HG02763 (cell line): ENCODE measurements at regions not wholly inside any gene's neighbourhood (a gene's known extent, or its start where the extent isn't known, plus 50 kb on each side); places are given as distances from the start of the nearest gene placed in this dataset.

ENCODE experiments used
- ATAC-seq: cut with Tn5 transposase; IDR thresholded peaks from one replicate; pipeline ENCODE4 v1.9.1; 2021; ENCODE audit warnings: mild to moderate bottlenecking, moderate library complexity; ENCODE audit not compliant: unreplicated experiment

DNA sequence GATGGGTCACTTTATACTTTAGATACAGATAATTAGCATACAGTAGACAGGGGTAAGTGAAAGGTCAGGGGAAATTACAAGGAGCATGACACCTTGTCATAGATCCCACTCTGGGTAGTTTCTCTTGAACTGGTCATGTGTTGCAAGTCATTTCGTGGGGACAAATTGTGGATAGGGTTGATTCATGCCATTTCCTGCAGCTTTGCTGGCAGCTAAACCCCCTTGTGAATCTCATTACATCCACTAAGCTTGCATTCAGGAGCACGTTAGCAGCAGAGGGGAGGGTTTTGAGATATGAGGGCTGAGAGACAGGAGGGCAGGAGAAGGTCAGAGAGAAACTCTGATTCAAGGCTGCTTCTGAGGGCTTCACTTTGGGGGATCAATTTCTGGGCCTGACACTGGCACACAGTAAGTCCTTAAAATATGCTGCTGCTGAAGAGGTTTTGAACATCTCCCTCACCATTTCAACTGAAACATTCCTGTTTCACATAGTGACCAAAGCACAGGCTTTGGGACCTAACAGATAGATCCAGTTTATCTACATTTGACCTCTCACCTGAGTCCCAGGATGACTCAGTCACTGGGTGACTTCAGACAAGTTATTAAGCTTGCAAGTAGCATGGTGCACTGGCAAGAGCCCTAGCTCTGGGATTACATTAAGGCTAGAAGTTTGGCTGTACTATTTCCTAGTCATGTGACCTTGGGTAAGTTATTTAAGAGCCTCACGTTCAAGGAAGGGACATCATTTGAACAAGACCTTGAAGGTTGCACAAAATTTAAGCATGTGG is 206.0 kb upstream of the USP24 start:
- ATAC-seq, result no peak

DNA sequence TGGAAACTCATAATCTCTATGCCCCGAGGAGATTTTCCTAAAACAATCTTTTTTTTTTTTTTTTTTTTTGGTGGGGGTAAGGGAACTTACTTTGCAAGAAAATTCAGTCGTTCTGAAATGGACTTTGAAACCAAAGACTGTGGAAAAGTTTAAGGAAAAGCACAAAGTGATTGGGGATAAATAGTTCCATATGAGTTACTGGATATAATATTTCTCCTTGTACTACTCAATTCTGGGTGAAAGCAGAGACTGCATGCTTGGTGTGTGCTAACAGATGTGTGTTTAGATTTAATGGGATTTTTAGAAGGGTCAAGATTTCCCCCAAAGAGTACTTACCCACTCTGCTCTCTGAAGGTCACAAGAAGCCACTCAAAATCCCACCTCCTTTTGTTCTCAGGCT is 204.9 kb upstream of the USP24 start:
- ATAC-seq, result no peak

DNA sequence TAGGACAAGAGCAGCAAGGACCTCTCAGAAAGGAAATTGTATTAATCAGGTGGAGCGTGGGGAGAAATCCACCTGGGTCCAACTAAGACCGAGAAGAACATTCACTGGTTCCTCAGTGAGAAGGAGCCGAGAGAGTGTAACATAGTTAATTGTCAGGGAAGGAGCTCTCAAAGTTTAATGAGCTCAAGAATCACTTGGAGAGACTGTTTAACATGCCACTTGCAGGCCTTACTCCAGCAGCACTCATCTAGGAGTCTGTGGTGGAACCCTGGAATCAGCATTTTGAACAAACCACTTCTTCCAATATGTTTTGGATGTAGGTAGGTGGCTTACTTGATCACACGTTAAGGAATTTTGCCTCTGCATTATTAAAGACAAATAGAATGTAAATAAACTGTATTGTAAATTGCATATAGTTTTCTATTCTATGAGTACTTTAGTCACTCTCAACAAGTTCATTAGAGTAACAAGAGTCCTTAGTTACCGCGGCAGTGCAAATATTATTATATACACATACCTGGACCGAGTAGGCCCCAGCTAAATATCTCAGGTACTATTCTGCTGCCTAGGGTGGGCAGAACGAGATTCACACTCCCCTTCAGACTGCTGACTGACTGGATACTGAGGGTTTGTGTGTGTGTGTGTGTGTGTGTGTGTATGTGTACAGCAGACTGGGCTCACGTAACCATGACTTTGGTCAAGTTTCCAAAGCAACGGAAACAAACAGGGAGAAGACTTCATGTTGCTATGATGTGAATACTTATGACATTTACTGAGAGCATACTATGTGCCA is 203.2 kb upstream of the USP24 start:
- no peak for ATAC-seq

DNA sequence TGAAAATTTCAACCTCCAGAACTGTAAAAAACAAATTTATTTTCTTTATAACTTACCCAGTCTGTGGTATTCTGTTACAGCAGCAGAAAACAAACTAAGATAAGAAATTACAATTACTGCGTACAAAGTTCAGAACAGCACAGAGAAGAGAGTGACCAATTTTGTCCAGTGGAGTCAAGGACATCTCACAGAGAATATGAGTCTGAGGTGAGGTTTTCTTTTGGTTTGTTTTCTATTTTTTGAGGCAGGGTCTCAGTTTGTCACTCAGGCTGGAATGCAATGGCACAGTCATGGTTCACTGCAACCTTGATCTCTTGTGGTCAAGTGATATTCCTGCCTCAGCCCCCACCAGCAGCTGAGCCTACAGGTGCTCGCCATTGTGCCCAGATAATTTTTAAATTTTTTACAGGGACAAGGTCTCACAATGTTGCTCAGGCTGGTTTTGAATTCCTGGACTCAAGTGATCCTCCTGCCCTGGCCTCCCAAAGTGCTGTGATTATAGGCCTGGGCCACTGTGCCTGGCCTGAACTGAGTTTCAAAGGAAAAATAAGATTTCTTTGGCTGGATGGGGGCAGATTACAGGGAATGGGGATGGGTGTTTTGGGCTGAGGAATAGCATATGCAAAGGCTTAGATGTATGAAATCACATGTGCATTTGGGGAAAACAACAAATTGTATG is 201.1 kb upstream of the USP24 start:
- ATAC-seq, result no peak

DNA sequence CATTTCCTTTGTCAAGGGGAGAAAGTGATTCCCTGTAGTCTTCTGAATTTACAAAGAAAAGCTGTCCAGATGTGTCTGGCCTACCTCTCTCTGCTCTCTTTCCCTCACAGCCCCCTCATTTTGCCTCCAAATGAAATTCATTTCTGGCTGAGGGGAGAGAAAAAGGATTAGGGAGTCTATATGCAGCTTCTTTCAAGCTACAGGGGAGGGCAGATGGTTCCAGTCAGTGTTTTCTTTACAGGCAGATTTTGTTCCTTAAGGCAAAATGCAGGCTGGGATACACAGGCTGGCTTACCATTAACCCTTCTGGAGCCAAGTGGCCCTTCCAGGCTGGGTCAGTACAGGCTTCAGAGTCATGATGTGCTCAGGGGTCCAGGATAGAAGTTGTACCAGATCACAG is 198.1 kb upstream of the USP24 start:
- no peak for ATAC-seq

DNA sequence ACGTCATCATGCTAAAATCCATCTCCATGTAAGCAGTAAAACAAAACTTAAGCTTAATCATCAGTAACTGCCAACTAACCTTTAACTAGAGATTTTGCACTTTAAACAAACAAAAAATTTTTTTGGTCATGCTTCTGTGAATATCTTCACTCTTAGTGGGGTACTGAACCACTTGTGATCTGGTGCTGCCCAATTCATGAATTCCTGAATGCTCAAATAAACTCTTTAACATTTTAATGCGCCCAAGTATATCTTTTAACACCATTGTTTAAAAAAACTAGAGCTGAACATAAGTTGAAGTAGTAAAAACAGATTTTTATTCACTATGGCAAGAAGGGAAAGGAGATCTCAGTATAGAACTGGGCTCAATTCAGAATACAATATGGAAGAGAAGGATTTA is 196.9 kb upstream of the USP24 start:
- ATAC-seq, result no peak

DNA sequence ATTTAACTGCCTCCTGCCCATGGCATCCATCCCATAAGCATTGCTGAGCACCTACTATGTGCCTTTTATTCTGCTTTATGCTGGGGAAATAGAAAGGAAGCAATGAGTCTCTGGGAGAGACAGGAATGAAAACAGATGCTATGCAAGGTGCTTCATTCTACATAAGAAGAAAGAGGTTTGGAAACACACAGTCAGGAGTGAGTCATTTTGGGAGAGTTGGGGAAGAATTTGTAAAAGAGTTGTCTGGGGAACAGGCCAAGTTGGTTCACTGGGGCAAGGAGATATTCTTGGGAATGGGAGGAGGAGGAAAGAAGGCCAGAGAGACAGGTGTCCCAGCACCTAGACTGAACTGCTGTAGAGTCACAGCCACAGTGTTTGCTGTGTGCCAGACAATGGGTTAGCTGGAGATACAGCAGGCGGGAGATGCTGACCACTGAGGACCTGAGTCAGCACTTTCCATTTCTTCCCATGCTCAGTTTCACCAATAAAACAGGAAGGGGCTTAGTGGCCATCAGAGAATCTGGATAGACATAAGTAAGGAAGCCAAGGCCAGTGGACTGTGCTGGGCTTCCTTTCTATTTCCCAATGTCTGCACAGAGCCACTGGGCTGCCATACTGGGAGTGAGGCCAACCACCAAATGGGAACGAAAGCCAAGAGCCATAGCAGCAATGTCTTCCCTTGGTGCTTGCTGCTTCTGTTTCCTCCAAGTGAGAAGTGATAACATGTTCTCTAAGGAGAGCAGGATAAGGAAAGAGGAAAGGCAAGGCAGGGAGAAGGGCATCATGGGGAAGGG is 187.7 kb upstream of the USP24 start:
- ATAC-seq, result no peak

DNA sequence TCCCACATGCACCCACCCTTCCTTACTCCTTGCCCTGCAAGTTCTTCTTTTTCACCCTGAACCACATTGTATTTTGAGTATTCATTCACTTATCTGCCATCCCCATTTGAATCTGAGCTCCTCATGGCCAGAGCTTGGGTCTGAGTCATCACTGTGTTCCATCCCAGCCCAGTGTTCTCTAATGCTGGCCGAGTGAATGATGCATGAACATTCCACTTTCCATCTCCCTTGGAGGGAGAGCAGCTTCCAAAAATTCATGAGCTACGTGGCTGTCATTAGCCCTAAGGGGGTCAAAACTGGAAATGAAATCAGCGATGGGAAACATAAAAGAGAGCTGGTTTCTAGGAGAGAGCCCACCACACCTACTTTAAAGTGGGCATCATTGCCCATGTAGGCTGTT is 187.0 kb upstream of the USP24 start:
- no peak for ATAC-seq

DNA sequence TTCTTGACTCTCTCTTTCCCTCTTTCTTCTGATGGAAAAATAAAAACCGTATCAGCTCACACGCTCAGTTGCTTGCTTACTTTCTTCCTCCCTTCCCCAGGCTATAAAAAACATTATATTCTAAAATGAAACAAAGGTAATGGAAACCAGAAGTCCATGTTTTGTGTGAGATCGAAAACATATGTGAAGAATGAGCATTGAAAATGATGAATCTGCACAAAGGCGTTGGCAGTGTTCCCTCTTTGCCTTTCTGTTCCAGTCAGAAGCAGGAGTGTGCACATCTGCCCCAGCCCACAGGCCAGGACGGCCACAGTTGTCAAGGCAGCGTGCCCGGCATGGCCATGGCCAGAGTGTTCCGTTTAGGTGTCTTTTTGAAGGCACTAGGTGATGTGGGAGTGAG is 185.3 kb upstream of the USP24 start:
- ATAC-seq, result no peak

DNA sequence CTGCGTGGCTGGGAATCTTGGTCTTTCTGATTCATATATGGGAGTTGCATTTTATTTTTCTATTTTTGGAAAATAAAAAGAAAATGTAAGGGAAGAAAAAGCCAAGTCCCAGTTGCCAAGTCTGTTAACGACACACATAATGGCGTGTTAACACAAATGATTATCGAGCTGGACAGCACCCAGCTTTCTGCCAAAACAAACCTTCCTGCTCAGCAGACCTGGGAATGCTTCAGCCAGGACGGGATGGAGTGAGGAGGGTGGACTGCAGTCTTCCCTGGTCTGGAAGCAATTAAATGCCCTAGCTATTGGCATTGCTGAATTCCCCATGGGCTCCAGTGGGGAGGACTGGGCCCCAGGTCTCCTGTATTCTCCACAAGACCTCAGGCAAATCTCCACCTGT is 184.2 kb upstream of the USP24 start:
- no peak for ATAC-seq

DNA sequence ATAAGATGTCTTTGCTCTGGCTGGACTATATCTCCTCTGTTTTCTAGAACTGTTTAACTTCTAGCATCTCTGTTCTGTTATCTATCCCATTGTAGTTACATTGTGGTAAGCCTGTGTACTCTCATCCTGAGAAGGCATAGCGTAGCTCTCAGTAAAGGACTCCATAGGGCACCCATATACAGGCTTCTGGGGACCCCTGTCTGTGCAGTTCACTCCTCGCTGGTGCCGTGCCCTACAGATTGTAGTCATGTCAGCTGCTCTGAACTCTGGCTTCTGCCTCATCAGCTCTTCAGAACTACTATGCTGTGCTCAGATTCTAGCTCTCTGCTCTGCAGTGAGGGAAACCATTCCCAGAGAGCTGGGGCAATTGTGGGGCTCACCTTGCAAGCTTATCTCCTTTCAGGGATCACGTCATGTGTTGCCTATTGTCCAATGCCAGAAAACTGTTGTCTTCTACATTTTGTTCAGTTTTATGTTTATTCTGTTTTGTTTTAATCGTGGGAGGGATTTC is 181.3 kb upstream of the USP24 start:
- ATAC-seq, result no peak

DNA sequence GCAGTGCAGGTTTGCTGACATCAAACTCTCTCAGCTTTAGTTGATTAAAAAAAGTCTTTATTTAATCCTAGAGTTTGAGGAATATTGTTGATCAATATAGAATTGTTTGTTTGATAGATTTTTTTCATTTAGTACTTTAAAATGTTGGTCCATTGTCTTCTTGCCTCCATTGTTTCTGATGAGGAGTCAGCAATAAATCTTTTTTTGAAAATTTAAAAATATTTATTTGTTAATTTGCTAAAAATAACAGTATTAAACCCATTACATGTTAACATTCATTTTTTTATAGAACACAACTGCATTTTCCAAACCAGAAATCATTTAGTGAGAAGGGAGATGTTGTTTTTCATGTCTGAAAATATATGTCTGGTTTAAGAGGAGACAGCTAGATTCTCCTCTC is 173.8 kb upstream of the USP24 start:
- ATAC-seq, result no peak

DNA sequence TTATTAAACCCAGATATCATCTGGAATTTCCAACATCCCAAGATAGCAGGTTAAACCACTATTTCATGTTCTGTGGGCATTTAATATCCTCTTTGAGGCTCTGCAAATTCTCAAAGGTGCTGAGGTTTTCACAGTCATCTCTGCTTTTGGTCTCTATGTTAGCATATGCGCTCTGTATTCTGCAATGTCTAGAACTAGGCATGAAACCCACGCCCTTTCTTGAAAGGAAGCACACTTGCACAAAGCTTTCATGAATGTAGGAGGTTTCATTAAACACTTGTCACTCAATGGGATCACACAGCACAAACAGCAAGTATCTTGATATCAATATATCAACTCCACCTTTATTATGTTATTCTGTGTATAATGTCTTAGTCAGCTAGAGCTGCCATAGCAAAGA is 172.0 kb upstream of the USP24 start:
- ATAC-seq, result no peak

DNA sequence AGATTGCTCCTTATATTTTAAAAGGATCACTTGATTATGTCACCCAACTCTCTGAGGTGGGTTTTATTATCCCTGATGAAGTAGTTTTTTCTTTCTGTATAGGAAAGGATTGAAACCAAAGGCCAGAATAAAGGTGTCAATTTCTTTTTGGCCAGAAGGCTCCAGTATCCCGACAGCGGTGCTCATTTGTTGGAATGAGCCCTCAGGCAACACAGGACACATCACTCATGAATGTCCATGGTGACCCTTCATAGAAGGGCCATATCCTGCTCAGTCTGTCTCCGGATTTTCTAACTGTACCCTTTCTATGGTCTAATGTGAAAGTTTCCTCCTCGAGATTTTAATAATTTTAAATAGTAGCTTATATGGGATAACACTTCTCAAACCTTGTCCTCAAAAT is 171.3 kb upstream of the USP24 start:
- ATAC-seq, result no peak

DNA sequence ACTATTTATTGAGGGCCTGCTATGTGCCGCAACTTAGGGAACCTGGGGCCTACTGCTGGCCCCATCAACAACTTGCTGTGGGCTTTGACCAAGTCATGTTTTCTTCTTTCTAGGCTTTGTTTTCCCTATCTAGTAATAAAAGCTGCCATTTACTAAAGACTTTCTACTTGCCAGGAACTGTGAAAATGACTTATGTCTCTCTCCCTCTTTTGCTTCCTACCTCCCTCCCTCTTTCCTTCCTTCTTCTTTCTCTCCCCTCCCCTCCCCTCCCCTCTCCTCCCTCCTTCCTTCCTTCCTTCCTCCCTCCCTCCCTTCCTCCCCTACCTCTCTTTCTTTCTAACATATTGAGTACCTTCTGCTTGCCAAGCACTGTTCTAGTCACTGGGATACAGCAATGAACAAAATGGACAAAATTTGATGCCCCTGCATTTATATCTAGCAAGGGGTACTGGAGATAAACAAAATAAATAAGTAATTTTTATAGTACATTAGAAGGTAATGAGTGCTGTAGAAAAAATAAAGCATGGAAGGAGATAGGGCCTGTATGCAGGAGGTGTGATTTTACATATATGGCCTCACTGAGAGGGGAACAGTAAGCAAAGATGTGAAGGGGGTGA is 170.3 kb upstream of the USP24 start:
- no peak for ATAC-seq

DNA sequence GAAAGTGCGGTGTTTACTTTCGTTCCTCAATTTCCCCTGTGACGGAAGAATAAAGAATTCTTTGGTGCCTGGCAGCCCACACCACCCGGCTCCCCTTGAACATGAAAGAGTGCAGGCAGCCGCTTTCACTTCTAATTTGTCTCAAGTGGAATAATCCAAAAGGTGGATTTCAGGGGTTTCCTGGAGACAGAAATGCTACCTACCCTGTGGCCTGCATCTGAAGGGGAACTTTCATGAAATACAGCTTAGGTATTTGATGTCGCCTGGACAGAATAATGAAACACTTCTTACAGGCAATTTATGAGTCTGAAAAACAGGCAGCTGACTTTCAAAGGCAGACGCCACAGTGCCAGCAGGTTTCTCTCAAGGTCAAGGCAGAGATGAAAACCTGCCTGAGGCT is 169.5 kb upstream of the USP24 start:
- no peak for ATAC-seq

DNA sequence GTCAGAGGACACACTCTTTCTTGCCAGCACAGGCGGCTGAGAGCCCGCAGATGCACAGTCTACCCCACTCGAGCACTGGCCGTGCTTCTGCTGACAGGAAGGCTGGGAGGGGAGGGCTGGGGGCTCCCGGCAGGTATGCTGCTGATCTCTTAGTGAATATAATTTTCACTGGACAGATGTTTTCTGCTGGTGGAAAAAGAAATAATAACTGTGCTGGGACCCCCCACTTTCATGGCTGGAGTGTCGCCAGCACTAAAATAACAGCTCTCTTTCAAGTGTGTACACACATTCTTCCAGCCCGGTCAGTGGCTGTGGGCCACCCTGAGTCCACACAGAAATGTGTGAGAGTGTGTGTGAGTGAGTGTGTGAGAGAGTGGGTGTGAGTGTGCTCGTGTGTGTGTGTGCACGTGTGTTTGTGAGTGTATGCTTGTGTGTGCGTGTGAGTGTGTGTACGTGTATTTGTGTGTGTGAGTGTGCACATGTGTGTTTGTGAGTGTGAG is 167.7 kb upstream of the USP24 start:
- ATAC-seq, result no peak

DNA sequence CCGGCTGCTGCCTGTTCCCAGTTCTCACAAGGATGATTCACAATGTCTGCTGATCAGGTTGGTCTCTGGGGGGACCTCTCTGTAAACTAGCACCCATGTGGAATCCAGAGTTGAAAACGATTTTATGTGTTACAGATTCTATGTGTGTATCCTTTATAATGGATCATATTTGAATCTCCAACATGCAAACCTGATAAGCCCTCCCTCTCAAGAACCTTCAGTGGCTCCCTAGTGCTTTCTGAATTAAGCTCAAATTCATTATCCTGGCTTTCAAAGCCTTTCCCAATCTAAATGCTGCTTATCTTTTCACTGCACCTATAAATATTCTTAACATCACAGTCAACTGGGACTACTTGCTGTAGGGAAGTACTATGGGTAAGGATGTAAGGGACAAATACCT is 166.8 kb upstream of the USP24 start:
- ATAC-seq, result no peak

DNA sequence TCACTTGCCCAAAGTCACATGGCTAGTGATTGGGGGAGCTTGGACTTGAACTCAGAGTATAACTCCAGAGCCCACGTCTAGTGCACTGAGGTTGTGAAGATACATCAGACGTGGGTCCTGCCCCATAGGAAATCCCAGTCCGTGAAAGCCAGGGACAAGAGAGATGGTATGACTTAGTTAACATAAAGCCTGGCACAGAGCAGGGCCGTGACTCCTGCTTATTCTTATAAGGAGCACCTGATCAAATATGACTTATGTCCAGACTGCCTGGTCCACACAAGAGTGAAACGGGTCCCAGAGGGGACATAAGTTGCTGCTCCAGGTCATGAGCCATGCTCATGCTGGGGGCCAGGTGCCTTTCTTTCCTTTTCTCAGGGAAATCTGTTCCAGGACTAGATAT is 166.3 kb upstream of the USP24 start:
- ATAC-seq, result no peak

DNA sequence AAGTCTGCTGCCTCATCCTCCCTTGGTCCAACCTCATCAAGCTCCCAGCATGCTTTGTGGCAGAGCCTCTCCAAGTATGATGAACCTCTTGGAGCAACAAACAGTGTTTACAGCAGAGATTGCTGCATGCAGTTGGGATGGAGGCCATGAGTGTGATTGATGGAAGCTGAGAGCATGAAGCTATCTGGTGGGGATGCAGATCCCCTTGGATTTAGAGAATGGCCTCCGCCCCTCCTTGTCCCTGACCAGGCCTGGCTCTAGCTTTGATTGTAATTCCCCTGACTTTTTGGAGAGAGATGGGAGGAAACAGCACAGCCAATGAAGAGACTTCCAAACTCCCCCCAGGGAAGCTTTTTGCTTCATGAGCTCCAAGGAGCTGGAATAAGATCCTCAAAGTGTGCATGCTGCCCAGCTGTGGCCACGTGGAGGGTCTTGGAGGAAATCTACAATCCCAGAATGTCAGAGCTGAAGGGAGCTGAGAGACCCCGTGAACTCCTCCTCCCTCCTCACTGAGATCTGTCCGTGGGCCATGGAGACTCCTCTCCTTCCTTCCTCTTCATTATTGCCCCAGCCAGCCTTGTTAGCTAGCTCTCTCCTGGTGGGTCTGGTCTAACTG is 165.3 kb upstream of the USP24 start:
- no peak for ATAC-seq
